ENCODE measurements at regions not wholly inside any gene's neighbourhood (a gene's known extent, or its start where the extent isn't known, plus 50 kb on each side); places are given as distances from the start of the nearest gene placed in this dataset.

DNA sequence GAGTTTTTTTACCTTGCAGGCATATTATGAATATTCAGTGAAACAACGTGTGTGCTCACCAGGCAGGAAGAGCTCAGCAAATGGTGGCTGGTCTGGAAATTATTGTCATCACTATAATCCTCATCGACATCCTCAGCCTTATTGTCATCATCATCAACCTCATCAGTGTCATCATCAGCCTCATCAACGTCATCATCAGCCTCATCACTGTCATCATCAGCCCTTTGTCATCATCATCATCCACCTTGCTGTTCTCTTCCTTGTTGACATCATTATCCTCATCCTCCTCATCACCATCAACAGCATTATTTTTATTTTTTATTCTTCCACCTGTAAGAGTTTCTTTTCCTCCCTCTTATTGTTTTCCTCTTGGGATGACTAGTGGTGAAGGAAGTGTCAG is 142.3 kb upstream of the GPR26 start:
- TF ChIP-seq, protein P1, sequence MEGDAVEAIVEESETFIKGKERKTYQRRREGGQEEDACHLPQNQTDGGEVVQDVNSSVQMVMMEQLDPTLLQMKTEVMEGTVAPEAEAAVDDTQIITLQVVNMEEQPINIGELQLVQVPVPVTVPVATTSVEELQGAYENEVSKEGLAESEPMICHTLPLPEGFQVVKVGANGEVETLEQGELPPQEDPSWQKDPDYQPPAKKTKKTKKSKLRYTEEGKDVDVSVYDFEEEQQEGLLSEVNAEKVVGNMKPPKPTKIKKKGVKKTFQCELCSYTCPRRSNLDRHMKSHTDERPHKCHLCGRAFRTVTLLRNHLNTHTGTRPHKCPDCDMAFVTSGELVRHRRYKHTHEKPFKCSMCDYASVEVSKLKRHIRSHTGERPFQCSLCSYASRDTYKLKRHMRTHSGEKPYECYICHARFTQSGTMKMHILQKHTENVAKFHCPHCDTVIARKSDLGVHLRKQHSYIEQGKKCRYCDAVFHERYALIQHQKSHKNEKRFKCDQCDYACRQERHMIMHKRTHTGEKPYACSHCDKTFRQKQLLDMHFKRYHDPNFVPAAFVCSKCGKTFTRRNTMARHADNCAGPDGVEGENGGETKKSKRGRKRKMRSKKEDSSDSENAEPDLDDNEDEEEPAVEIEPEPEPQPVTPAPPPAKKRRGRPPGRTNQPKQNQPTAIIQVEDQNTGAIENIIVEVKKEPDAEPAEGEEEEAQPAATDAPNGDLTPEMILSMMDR (IDR thresholded peaks at IDR 0.05; ENCODE audit: borderline replicate concordance, extremely low read depth, low read length, poor library complexity, severe bottlenecking), result no peak
- TF ChIP-seq EZH2 (IDR thresholded peaks at IDR 0.05; ENCODE audit: borderline replicate concordance, low read depth, low read length, severe bottlenecking), result no peak

Measured in DND-41 (cell line).